Astrocyte (in vitro differentiated cells and primary cell): ENCODE measurements at regions not wholly inside any gene's neighbourhood (a gene's known extent, or its start where the extent isn't known, plus 50 kb on each side); places are given as distances from the start of the nearest gene placed in this dataset.

ENCODE experiments used
- CTCF ChIP-seq: IDR thresholded peaks from 2 replicates; pipeline ENCODE4 v1.5.1; 2011; ENCODE audit warnings: low read depth, mild to moderate bottlenecking, inconsistent platforms, low read length, moderate library complexity; ENCODE audit not compliant: insufficient read depth
- EZH2 ChIP-seq: IDR thresholded peaks from 2 replicates; pipeline ENCODE4 v1.6.1; 2012; ENCODE audit warnings: mild to moderate bottlenecking, low read length, inconsistent platforms; ENCODE audit not compliant: insufficient read depth

DNA sequence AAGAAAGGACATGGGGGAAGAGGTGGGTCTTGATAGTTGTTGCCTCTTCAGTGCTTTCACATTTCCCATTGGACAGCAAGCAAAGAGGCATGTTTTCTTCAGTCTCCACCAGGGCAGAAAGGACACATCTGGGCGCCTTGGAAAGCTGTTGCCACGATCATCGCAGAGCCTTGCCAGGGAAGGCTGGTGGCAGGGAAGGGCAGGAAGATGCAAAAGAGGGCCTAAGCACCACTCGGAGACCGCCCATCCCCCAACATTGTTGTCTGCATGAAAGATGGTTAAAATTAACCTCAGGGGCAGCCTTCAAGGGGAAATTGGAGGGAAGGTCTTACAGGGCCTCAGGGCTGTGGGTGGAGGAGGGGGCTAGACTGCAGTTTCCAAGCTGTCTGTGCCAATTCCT lies 114.2 kb downstream of the SOX9 start:
- TF ChIP-seq CTCF: no peak
- TF ChIP-seq EZH2: no peak
